Suprapubic skin (tissue), 4 donors: ENCODE measurements at regions not wholly inside any gene's neighbourhood (a gene's known extent, or its start where the extent isn't known, plus 50 kb on each side); places are given as distances from the start of the nearest gene placed in this dataset.
"Not testable (repeated sequence)": the region's sequence is repeated elsewhere in the genome, so short reads cannot be mapped to it uniquely, and the experiment has no call there.

Experiments
- DNase-seq, 2 donors: peaks; one replicate each; pipeline ENCODE4 v3.0.0-alpha.2; 2019; ENCODE audit warnings: low spot score in 2 of 2
- H3K27ac ChIP-seq: fragments of 200-600 bp; sonication (generic); one replicate; pipeline ENCODE4 v1.5.1; 2019
- H3K27me3 ChIP-seq: fragments of 200-600 bp; sonication (generic); one replicate; pipeline ENCODE4 v1.5.1; 2019
- H3K36me3 ChIP-seq: fragments of 200-600 bp; sonication (generic); one replicate; pipeline ENCODE4 v1.5.1; 2019
- H3K4me1 ChIP-seq: fragments of 200-600 bp; sonication (generic); one replicate; pipeline ENCODE4 v1.5.1; 2019
- H3K4me3 ChIP-seq: fragments of 200-600 bp; sonication (generic); one replicate; pipeline ENCODE4 v1.5.1; 2019; ENCODE audit warnings: mild to moderate bottlenecking
- H3K9me3 ChIP-seq: fragments of 200-600 bp; sonication (generic); one replicate; pipeline ENCODE4 v1.5.1; 2019
- CTCF ChIP-seq, 2 donors: fragments of 200-600 bp in 1 of 2; fragments of 450-650 bp in 1 of 2; sonication (generic) in 1 of 2; IDR thresholded peaks; one replicate each; pipeline ENCODE4 v1.5.1; 2016 to 2019; ENCODE audit warnings: antibody characterized with exemption in 2 of 2, mild to moderate bottlenecking in 1 of 2, moderate library complexity in 1 of 2
- EP300 ChIP-seq: sonication (generic); formaldehyde crosslinking; IDR thresholded peaks from one replicate; pipeline ENCODE4 v1.6.1; 2017; ENCODE audit warnings: antibody characterized with exemption
- POLR2AphosphoS5 ChIP-seq, 3 donors: sonication (generic); formaldehyde crosslinking; IDR thresholded peaks; one replicate each; pipeline ENCODE4 v1.6.1; 2017; ENCODE audit warnings: antibody characterized with exemption in 3 of 3
- WGBS: methylation state at CpG from one replicate; pipeline ENCODE4 v1.1.5; 2018; 5-methylcytosine and 5-hydroxymethylcytosine counted together

- no peaks in the 10 kb centered on the region for H3K36me3 ChIP-seq
- TF ChIP-seq EP300 = no peak
- no peak for TF ChIP-seq CTCF (IDR thresholded peaks at IDR 0.05)
- H3K4me1 ChIP-seq = no peaks in the 10 kb centered on the region
- H3K9me3 ChIP-seq = no peaks in the 10 kb centered on the region
- H3K27me3 ChIP-seq = peaks cover 4% of the 10 kb centered on the region
- no peak overlapping the region for H3K4me3 ChIP-seq
- H3K27ac ChIP-seq = no peak overlapping the region
- DNase-seq = no peak
These were observed 129.9 kb downstream of the ZNF92 start for GRCh38 chr7:65503434-65504152.

GRCh38 chr7:65504504-65505319 lies 131.1 kb downstream of the ZNF92 start:
- 74% methylated on average over 1 of the region's 1 CpG for WGBS
- not testable (repeated sequence) for H3K36me3 ChIP-seq, H3K9me3 ChIP-seq, H3K27ac ChIP-seq, DNase-seq, H3K4me3 ChIP-seq, H3K4me1 ChIP-seq
- H3K27me3 ChIP-seq = peaks cover 13% of the 10 kb centered on the region

GRCh38 chr7:65505320-65505633 lies 131.6 kb downstream of the ZNF92 start:
- WGBS = 87% methylated on average over 3 of the region's 3 CpGs
- H3K9me3 ChIP-seq, H3K27ac ChIP-seq, H3K4me3 ChIP-seq, H3K36me3 ChIP-seq, DNase-seq: not testable (repeated sequence)
- Histone ChIP-seq H3K27me3 (peaks cover 19% of the 10 kb centered on the region), H3K4me1 (peaks cover 14% of the 10 kb centered on the region)

GRCh38 chr7:65508581-65509367 lies 135.1 kb downstream of the ZNF92 start:
- H3K9me3 ChIP-seq, DNase-seq, H3K36me3 ChIP-seq, H3K27ac ChIP-seq: not testable (repeated sequence)
- 1% methylated on average over 17 of the region's 85 CpGs for WGBS
- peak overlapping the region; percentile 51 for H3K4me3 ChIP-seq
- H3K27me3 ChIP-seq = peaks cover 32% of the 10 kb centered on the region
- H3K4me1 ChIP-seq = peaks cover 15% of the 10 kb centered on the region

GRCh38 chr7:65509368-65510186 lies 135.9 kb downstream of the ZNF92 start:
- DNase-seq = no peak
- peak overlapping the region; percentile 51 for H3K4me3 ChIP-seq
- WGBS = 2% methylated on average over 85 of the region's 85 CpGs
- H3K27me3 ChIP-seq = peaks cover 32% of the 10 kb centered on the region
- no peak overlapping the region for H3K27ac ChIP-seq
- TF ChIP-seq CTCF (IDR thresholded peaks at IDR 0.05) (no peak), EP300 (no peak), POLR2AphosphoS5 (IDR thresholded peaks at IDR 0.05) (no peak)
- H3K4me1 ChIP-seq = peaks cover 15% of the 10 kb centered on the region
- no peaks in the 10 kb centered on the region for H3K9me3 ChIP-seq
- H3K36me3 ChIP-seq = no peaks in the 10 kb centered on the region

GRCh38 chr7:65510187-65510538 lies 136.5 kb downstream of the ZNF92 start:
- peak overlapping the region; percentile 51 for H3K4me3 ChIP-seq
- peaks cover 32% of the 10 kb centered on the region for H3K27me3 ChIP-seq
- not testable (repeated sequence) for DNase-seq, H3K36me3 ChIP-seq, H3K9me3 ChIP-seq, H3K27ac ChIP-seq
- WGBS = 19% methylated on average over 1 of the region's 1 CpG
- H3K4me1 ChIP-seq = peaks cover 15% of the 10 kb centered on the region

GRCh38 chr7:65519751-65520150 lies 146.1 kb downstream of the ZNF92 start:
- WGBS = 100% methylated on average over 1 of the region's 1 CpG
- not testable (repeated sequence) for H3K36me3 ChIP-seq, H3K4me3 ChIP-seq, H3K27ac ChIP-seq, H3K27me3 ChIP-seq, H3K4me1 ChIP-seq, DNase-seq, H3K9me3 ChIP-seq

GRCh38 chr7:65545465-65546161 lies 172.0 kb downstream of the ZNF92 start:
- H3K36me3 ChIP-seq, H3K27ac ChIP-seq, H3K4me3 ChIP-seq, H3K27me3 ChIP-seq, DNase-seq, H3K4me1 ChIP-seq, H3K9me3 ChIP-seq: not testable (repeated sequence)
- WGBS = no CpG with 5 or more reads among the region's 5 CpGs

GRCh38 chr7:65549589-65550443 lies 176.2 kb downstream of the ZNF92 start:
- not testable (repeated sequence) for H3K27ac ChIP-seq, H3K4me3 ChIP-seq, H3K36me3 ChIP-seq, DNase-seq, H3K4me1 ChIP-seq, H3K27me3 ChIP-seq, H3K9me3 ChIP-seq
- 100% methylated on average over 1 of the region's 2 CpGs for WGBS

- H3K9me3 ChIP-seq, H3K4me1 ChIP-seq, H3K4me3 ChIP-seq, DNase-seq, H3K27me3 ChIP-seq, H3K27ac ChIP-seq, H3K36me3 ChIP-seq: not testable (repeated sequence)
These were observed 176.8 kb downstream of the ZNF92 start for GRCh38 chr7:65550444-65550809.
